AG04449 (cell line): ENCODE measurements at regions not wholly inside any gene's neighbourhood (a gene's known extent, or its start where the extent isn't known, plus 50 kb on each side); places are given as distances from the start of the nearest gene placed in this dataset.
"Not testable (repeated sequence)": the region's sequence is repeated elsewhere in the genome, so short reads cannot be mapped to it uniquely, and the experiment has no call there.

Source experiments
- CTCF ChIA-PET: fragments of 350-600 bp; formaldehyde crosslinking; extraction: SDS; loops from one replicate; lab custom pipeline; 2021; ENCODE audit warnings: antibody characterized with exemption; lab: Yijun Ruan, JAX
- POLR2A ChIA-PET: fragments of 400-600, 350-600 bp; formaldehyde crosslinking; extraction: SDS; loops from one replicate; lab custom pipeline; 2020; ENCODE audit warnings: antibody characterized with exemption, inconsistent platforms; lab: Yijun Ruan, JAX
- DNase-seq: peaks from one replicate; pipeline ENCODE4 v3.0.0-alpha.2; 2010; ENCODE audit warnings: low read depth, low spot score
- H3K4me3 ChIP-seq: 2 replicates; pipeline ENCODE4 v1.5.1; 2011; ENCODE audit warnings: low read depth, mild to moderate bottlenecking, control low read depth, low read length
- TF ChIP-seq, protein P1 (sequence below): IDR thresholded peaks from one replicate; pipeline ENCODE4 v1.5.1; 2011; ENCODE audit warnings: mild to moderate bottlenecking, moderate library complexity, low read length, control low read depth, inconsistent platforms; ENCODE audit not compliant: insufficient read depth; ENCODE audit errors: missing control alignments

DNA sequence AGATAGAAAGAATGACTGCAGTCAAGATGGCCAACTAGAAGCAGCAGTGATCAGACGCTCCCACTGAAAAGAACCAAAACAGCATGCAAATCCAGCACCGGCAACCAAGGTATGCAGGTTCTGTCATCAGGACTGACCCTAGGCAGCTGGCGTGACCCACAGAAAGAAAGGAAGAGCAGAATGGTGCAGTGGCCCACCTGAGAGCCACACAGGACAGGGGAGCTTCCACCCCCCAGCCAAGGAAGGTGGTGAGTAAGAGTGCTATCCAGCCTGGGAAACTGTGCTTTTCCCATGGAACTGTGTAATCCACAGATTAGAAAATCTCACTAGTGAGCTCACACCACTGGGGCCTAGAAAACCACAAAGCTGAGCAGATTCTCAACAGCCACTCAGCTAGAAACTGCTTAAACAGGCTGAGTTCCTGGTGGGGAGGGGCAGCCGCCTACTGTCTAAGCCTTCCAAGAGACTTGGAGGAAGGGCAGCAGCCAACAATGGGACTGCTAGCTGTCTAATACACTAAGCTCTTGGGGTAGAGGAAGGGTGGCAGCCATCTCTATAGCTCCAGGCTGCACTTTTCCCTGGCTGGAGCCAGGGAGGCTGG lies 127.9 kb downstream of the EVA1A start:
- TF ChIP-seq, protein P1, sequence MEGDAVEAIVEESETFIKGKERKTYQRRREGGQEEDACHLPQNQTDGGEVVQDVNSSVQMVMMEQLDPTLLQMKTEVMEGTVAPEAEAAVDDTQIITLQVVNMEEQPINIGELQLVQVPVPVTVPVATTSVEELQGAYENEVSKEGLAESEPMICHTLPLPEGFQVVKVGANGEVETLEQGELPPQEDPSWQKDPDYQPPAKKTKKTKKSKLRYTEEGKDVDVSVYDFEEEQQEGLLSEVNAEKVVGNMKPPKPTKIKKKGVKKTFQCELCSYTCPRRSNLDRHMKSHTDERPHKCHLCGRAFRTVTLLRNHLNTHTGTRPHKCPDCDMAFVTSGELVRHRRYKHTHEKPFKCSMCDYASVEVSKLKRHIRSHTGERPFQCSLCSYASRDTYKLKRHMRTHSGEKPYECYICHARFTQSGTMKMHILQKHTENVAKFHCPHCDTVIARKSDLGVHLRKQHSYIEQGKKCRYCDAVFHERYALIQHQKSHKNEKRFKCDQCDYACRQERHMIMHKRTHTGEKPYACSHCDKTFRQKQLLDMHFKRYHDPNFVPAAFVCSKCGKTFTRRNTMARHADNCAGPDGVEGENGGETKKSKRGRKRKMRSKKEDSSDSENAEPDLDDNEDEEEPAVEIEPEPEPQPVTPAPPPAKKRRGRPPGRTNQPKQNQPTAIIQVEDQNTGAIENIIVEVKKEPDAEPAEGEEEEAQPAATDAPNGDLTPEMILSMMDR = no peak
- H3K4me3 ChIP-seq = no peak overlapping the region
- ChIA-PET POLR2A (no interaction called here), CTCF (interaction anchor here (1.2 kb wide), 2 partner anchors 11 to 34 kb away, joined by 3 to 5 read pairs; no protein-coding TSS in a partner anchor)
- no peak for DNase-seq

DNA sequence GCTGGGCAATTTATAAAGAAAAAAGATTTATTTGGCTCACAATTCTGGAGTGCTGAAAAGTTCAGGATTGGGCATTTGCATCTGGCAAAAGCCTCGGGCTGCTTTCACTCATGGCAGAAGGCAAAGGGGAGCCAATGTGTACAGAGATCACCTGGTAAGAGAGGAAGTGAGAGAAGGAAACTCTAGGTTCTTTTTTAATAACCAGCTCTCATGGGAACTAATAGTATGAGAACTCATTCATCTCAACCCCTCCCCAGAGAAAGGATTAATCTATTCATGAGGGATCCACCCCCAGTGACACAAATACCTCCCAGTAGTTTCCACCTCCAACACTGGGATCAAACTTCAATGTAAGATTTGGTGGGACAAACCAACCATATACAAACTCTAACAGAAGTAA lies 129.0 kb downstream of the EVA1A start:
- TF ChIP-seq, protein P1 = no peak
- no peak for DNase-seq
- ChIA-PET CTCF (interaction anchor here (1.2 kb wide), 1 partner anchor 12 kb away, joined by 3 read pairs; no protein-coding TSS in a partner anchor), POLR2A (no interaction called here)
- no peak overlapping the region for H3K4me3 ChIP-seq

DNA sequence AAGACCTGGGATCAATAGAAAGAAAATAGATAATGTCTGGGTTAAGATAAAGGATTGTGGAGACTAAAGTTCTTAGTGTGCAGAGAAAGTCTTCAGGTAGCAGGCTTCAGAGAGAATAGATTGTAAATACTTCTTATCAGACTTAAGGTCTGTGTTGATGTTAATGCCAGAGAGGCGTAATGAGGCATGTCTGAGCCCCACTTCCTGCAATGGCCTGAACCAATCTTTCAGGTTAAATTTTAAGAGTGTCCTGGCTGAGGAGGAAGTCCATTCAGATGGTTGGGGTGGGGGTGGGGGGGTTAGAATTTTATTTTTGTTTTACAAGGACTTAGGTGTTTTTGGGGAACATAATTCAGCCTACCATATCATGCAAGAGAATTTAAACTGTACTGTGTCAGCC lies 129.5 kb downstream of the EVA1A start:
- H3K4me3 ChIP-seq = no peak overlapping the region
- ChIA-PET POLR2A (no interaction called here), CTCF (no interaction called here)
- no peak for DNase-seq
- TF ChIP-seq, protein P1 = no peak

DNA sequence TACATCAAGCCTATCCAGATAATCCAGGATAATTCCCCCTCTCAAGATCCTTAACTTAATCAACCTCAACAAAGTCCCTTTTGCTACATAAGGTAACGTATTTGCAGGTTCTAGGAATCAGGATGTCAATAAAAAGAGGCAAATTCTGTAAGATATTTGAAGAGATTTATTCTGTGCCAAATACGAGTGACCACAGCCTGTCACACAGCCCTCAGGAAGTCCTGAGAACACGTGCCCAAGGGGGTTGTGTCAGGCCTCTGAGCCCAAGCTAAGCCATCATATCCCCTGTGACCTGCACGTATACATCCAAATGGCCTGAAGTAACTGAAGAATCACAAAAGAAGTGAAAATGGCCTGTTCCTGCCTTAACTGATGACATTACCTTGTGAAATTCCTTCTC lies 130.3 kb downstream of the EVA1A start:
- CTCF ChIA-PET = interaction anchor here (1.1 kb wide), 1 partner anchor 178 kb away, joined by 3 read pairs; no protein-coding TSS in a partner anchor
- DNase-seq, H3K4me3 ChIP-seq, POLR2A ChIA-PET: not testable (repeated sequence)

DNA sequence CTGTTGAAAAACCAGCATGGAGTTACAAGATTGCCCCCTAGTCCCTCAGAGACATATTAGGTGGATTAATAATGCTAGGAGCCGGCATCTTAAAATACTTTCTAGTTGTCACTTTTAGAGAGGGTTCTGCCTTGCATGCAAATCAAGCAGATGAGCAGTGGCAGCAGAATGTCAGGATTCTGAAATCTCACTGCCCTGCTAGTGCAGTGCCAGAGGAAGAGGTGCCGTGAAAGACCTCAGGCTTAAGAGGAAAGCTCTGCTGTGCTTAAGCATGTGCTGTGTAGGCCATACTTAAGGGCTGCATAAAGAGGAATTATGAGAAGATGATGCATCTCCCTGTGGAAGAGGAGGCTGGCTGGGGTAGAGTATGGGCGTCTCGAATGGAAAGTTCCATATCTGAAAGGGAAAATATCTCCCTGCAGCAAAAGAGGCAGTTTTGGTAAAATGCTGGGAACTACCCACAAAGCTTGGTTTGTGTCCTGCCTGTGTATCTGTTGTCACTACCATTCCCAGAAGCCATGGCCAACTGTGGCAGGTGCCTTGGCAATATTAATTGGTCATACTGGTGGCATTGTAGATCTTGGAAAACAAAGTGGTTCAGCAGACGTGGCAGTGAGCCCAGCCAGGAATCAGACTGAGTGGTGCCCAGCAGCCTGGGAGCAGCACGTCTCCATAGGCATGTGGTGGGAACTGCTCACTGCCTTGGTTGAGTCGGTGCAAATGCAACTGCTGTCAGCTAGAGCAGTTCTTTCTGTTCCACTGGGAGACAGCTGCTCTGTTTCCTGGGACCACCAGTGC lies 131.9 kb downstream of the EVA1A start:
- TF ChIP-seq, protein P1 = no peak
- ChIA-PET CTCF (interaction anchor here (1.1 to 1.7 kb wide), 4 partner anchors 10 to 180 kb away, joined by 3 to 5 read pairs (median 4); no protein-coding TSS in a partner anchor), POLR2A (no interaction called here)
- no peak overlapping the region for H3K4me3 ChIP-seq
- no peak for DNase-seq

DNA sequence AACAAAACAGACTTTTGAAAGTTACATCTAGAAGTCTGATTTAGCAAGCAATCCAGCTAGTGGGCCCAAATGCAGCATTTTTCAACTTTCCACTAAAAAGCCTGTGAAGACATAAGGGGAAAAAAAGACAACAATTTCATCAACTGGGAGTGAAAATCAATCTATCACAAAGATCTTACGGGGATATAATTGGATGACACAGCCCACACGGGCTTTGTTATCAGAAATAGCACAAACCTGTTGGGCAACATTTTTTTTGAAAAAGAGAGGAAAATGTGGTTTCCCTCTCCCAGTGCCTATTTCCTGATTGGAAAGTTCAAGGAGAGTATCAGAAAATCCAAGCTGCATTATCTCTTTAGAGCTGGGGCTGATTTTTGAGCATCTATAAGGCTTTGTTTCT lies 132.7 kb downstream of the EVA1A start:
- POLR2A ChIA-PET = no interaction called here
- CTCF ChIA-PET = interaction anchor here (1.1 to 1.7 kb wide), 3 partner anchors 9 to 38 kb away, joined by 3 to 5 read pairs (median 4); no protein-coding TSS in a partner anchor
- no peak for DNase-seq
- TF ChIP-seq, protein P1 = no peak
- no peak overlapping the region for H3K4me3 ChIP-seq
